Esophagus squamous epithelium (tissue), 4 donors: ENCODE measurements at regions not wholly inside any gene's neighbourhood (a gene's known extent, or its start where the extent isn't known, plus 50 kb on each side); places are given as distances from the start of the nearest gene placed in this dataset.

ENCODE experiments used
- CTCF ChIP-seq, 6 experiments: fragments of 450-650 bp in 4 of 6; fragments of 200-600 bp in 2 of 6; sonication (generic) in 2 of 6; IDR thresholded peaks; one replicate each; pipeline ENCODE4 v1.5.1; 2016 to 2019; ENCODE audit warnings: antibody characterized with exemption in 6 of 6, mild to moderate bottlenecking in 4 of 6, moderate library complexity in 4 of 6
- POLR2A ChIP-seq, 4 donors: fragments of 450-650 bp; IDR thresholded peaks; one replicate each; pipeline ENCODE4 v1.6.1; 2017; ENCODE audit warnings: antibody characterized with exemption in 4 of 4, mild to moderate bottlenecking in 4 of 4, moderate library complexity in 3 of 4

- TF ChIP-seq CTCF (IDR thresholded peaks at IDR 0.05) (no peak), POLR2A (IDR thresholded peaks at IDR 0.05) (no peak)
Observed at GRCh38 chr14:92244805-92245204, 78.2 kb upstream of the SLC24A4 start.
